ENCODE measurements at regions not wholly inside any gene's neighbourhood (a gene's known extent, or its start where the extent isn't known, plus 50 kb on each side); places are given as distances from the start of the nearest gene placed in this dataset.

GRCh38 chr11:33616552-33616951 lies 84.1 kb downstream of the C11orf91 start:
- no peak for DNase-seq (ENCODE audit: low read depth)

- no peak for DNase-seq (ENCODE audit: low read depth)
These were observed 84.9 kb downstream of the C11orf91 start for GRCh38 chr11:33615751-33616150.

- DNase-seq (ENCODE audit: low read depth) = no peak
These were observed 87.2 kb downstream of the C11orf91 start for GRCh38 chr11:33613404-33613803.

GRCh38 chr11:33610903-33611302 lies 89.7 kb downstream of the C11orf91 start:
- DNase-seq (ENCODE audit: low read depth) = no peak

GRCh38 chr11:33608386-33608785 lies 92.2 kb downstream of the C11orf91 start:
- no peak for DNase-seq (ENCODE audit: low read depth)

GRCh38 chr11:33606762-33607161 lies 93.9 kb downstream of the C11orf91 start:
- no peak for DNase-seq (ENCODE audit: low read depth)

- no peak for DNase-seq (ENCODE audit: low read depth)
These were observed 94.9 kb downstream of the C11orf91 start for GRCh38 chr11:33605703-33606102.

- no peak for DNase-seq (ENCODE audit: low read depth)
These were observed 102.1 kb downstream of the C11orf91 start for GRCh38 chr11:33598426-33599069.

GRCh38 chr11:33594188-33594587 lies 106.4 kb downstream of the C11orf91 start:
- DNase-seq (ENCODE audit: low read depth) = no peak

- no peak for DNase-seq (ENCODE audit: low read depth)
These were observed 110.2 kb downstream of the C11orf91 start for GRCh38 chr11:33590441-33590840.

GRCh38 chr11:33588056-33588455 lies 112.6 kb downstream of the C11orf91 start:
- no peak for DNase-seq (ENCODE audit: low read depth)

- no peak for DNase-seq (ENCODE audit: low read depth)
These were observed 114.9 kb downstream of the C11orf91 start for GRCh38 chr11:33585586-33586209.

- DNase-seq (ENCODE audit: low read depth) = no peak
These were observed 117.8 kb downstream of the C11orf91 start for GRCh38 chr11:33582636-33583325.

- DNase-seq (ENCODE audit: low read depth) = no peak
These were observed 121.5 kb downstream of the C11orf91 start for GRCh38 chr11:33579101-33579500.

- no peak for DNase-seq (ENCODE audit: low read depth)
These were observed 123.4 kb downstream of the C11orf91 start for GRCh38 chr11:33577204-33577603.

- DNase-seq (ENCODE audit: low read depth) = no peak
These were observed 125.3 kb downstream of the C11orf91 start for GRCh38 chr11:33575311-33575710.

- DNase-seq (ENCODE audit: low read depth) = no peak
These were observed 126.3 kb downstream of the C11orf91 start for GRCh38 chr11:33574331-33574730.

GRCh38 chr11:33569333-33569732 lies 131.3 kb downstream of the C11orf91 start:
- no peak for DNase-seq (ENCODE audit: low read depth)

- DNase-seq (ENCODE audit: low read depth) = no peak
These were observed 133.6 kb downstream of the C11orf91 start for GRCh38 chr11:33567004-33567403.

- DNase-seq (ENCODE audit: low read depth) = no peak
These were observed 135.7 kb downstream of the C11orf91 start for GRCh38 chr11:33564856-33565453.

- no peak for DNase-seq (ENCODE audit: low read depth)
These were observed 139.9 kb downstream of the C11orf91 start for GRCh38 chr11:33560729-33561128.

GRCh38 chr11:33559567-33559966 lies 141.1 kb downstream of the C11orf91 start:
- DNase-seq (ENCODE audit: low read depth) = no peak

- DNase-seq (ENCODE audit: low read depth) = no peak
These were observed 142.5 kb downstream of the C11orf91 start for GRCh38 chr11:33558097-33558496.
